B cell (primary cell): ENCODE measurements at regions not wholly inside any gene's neighbourhood (a gene's known extent, or its start where the extent isn't known, plus 50 kb on each side); places are given as distances from the start of the nearest gene placed in this dataset.

Experiments used
- ATAC-seq: fragments of 200-7000 bp; cut with Tn5 transposase; one replicate; pipeline ENCODE4 v1.10.0; 2021; ENCODE audit warnings: low read depth, mild to moderate bottlenecking, moderate number of reproducible peaks, moderate library complexity
- CTCF ChIA-PET: fragments of 350-600 bp; sonication (Branson Sonifier 250); formaldehyde crosslinking; loops from one replicate; lab custom pipeline; 2021; ENCODE audit warnings: antibody characterized with exemption, inconsistent platforms; lab: Charles Lee
- POLR2A ChIA-PET: fragments of 350-600 bp; sonication (Branson Sonifier 250); formaldehyde crosslinking; loops from one replicate; lab custom pipeline; 2021; ENCODE audit warnings: antibody characterized with exemption; lab: Charles Lee
- DNase-seq: peaks from one replicate; pipeline ENCODE4 v3.0.0; 2013
- H2AFZ ChIP-seq: 2 replicates; pipeline ENCODE4 v1.6.1; 2012; ENCODE audit warnings: mild to moderate bottlenecking, low read depth, low read length; ENCODE audit not compliant: insufficient read depth, poor library complexity, severe bottlenecking
- H3K27ac ChIP-seq, 2 donors: 1 replicate in 1 of 2; 2 replicates in 1 of 2; pipeline ENCODE4 v1.5.1; 2012 to 2013; ENCODE audit warnings: low read length in 2 of 2, mild to moderate bottlenecking in 2 of 2, moderate library complexity in 1 of 2
- H3K27me3 ChIP-seq, 4 experiments: fragments of 200-600 bp in 1 of 4; sonication (generic) in 1 of 4; replicated peaks in 1 of 4; 1 replicate in 2 of 4; 2 replicates in 2 of 4; pipeline versions ENCODE4 v1.6.1 to v1.7.0; 2013 to 2016; ENCODE audit warnings: low read length in 3 of 4, mild to moderate bottlenecking in 2 of 4, mixed read lengths in 1 of 4, moderate library complexity in 1 of 4; ENCODE audit not compliant: insufficient read depth in 4 of 4, control insufficient read depth in 3 of 4; ENCODE audit errors: control extremely low read depth in 1 of 4
- H3K36me3 ChIP-seq, 2 experiments: replicated peaks in 1 of 2; 1 replicate in 1 of 2; 2 replicates in 1 of 2; pipeline versions ENCODE4 v1.6.1 to v1.7.1; 2013; ENCODE audit warnings: low read length in 1 of 2; ENCODE audit not compliant: insufficient read depth in 2 of 2, control insufficient read depth in 1 of 2; ENCODE audit errors: control extremely low read depth in 1 of 2, extremely low read depth in 1 of 2
- H3K4me1 ChIP-seq, 2 donors: fragments of 200-600 bp in 1 of 2; sonication (generic) in 1 of 2; 1 replicate in 1 of 2; 2 replicates in 1 of 2; pipeline versions ENCODE4 v1.5.1 to v1.6.1; 2013 to 2017; ENCODE audit warnings: low read length in 2 of 2; ENCODE audit not compliant: control insufficient read depth in 2 of 2, insufficient read depth in 2 of 2
- H3K4me2 ChIP-seq: replicated peaks from 2 replicates; pipeline ENCODE3; 2012; ENCODE audit warnings: mild to moderate bottlenecking, low read depth, low read length; ENCODE audit not compliant: poor library complexity, severe bottlenecking
- H3K4me3 ChIP-seq, 5 experiments: fragments of 200-600 bp in 1 of 5; sonication (generic) in 1 of 5; 1 replicate in 3 of 5; 2 replicates in 2 of 5; pipeline versions ENCODE4 v1.5.1 to v1.7.0; 2011 to 2016; ENCODE audit warnings: low read length in 4 of 5, mild to moderate bottlenecking in 4 of 5, low read depth in 2 of 5, control low read depth in 1 of 5, moderate library complexity in 1 of 5; ENCODE audit not compliant: insufficient read depth in 1 of 5; ENCODE audit errors: control extremely low read depth in 1 of 5, extremely low read depth in 1 of 5
- H3K79me2 ChIP-seq: fragments of 200-600 bp; sonication (generic); one replicate; pipeline ENCODE4 v1.6.0; 2016; ENCODE audit warnings: low read length; ENCODE audit not compliant: control insufficient read depth, insufficient read depth
- H3K9ac ChIP-seq: fragments of 200-600 bp; sonication (generic); 2 replicates; pipeline ENCODE4 v1.6.1; 2017; ENCODE audit warnings: mild to moderate bottlenecking, low read length, moderate library complexity
- H3K9me3 ChIP-seq, 3 donors: one replicate each; pipeline versions ENCODE4 v1.6.1 to v1.7.1; 2013; ENCODE audit warnings: low read length in 2 of 3; ENCODE audit not compliant: control insufficient read depth in 2 of 3, insufficient read depth in 1 of 3; ENCODE audit errors: control extremely low read depth in 1 of 3
- H4K20me1 ChIP-seq: 2 replicates; pipeline ENCODE4 v1.6.0; 2012; ENCODE audit warnings: mild to moderate bottlenecking, low read length; ENCODE audit not compliant: insufficient read depth, control insufficient read depth, poor library complexity, severe bottlenecking
- H3K27ac Mint-ChIP-seq: one replicate; pipeline ENCODE4 v1.8.0; 2021; ENCODE audit warnings: mixed read lengths
- H3K27me3 Mint-ChIP-seq: one replicate; pipeline ENCODE4 v1.8.0; 2021; ENCODE audit warnings: mixed read lengths
- H3K4me1 Mint-ChIP-seq: one replicate; pipeline ENCODE4 v1.8.0; 2021; ENCODE audit warnings: mixed read lengths
- H3K4me3 Mint-ChIP-seq: one replicate; pipeline ENCODE4 v1.8.0; 2021; ENCODE audit warnings: mixed read lengths
- H3K9me3 Mint-ChIP-seq: one replicate; pipeline ENCODE4 v1.8.0; 2022; ENCODE audit warnings: mixed read lengths; ENCODE audit not compliant: insufficient read depth
- EZH2 ChIP-seq: IDR thresholded peaks from 2 replicates; pipeline ENCODE4 v1.6.1; 2012; ENCODE audit warnings: borderline replicate concordance, low read depth, mild to moderate bottlenecking, moderate library complexity, low read length; ENCODE audit not compliant: insufficient read depth, poor library complexity, severe bottlenecking
- WGBS: methylation state at CpG from one replicate; pipeline ENCODE4 v1.1.5; 2013; ENCODE audit warnings: missing lambda C conversion rate; ENCODE audit not compliant: insufficient coverage; 5-methylcytosine and 5-hydroxymethylcytosine counted together
- intact Hi-C: fragments of 100-400 bp; cut with micrococcal nuclease; formaldehyde crosslinking; loops from one replicate; pipeline ENCODE4 v1.10.0; 2022
- TF ChIP-seq, protein P1 (sequence below): fragments of 200-600 bp; IDR thresholded peaks from one replicate; pipeline ENCODE4 v1.8.0; 2022; ENCODE audit warnings: antibody characterized with exemption, mild to moderate bottlenecking

DNA sequence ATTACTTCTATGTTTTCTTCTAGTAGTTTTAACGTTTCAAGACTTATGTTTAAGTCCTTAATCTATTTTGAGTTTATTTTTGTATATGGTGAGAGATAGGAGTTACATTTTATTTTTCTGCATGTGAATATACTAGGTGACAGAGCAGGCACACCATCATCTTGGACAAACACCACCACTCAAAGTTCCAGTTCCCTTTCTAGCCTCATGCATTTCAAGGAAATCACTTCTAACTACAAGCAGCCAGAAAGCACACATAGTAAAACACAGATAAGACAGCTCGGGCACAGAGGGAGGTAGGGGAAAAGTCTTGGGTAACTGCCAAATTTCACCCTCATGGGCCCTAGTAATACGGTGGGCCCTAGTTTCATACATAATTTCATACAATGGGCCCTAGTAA is 609.4 kb upstream of the HS3ST5 start:
- no peaks in the 10 kb centered on the region for H3K79me2 ChIP-seq
- 100% methylated on average over 1 of the region's 3 CpGs for WGBS
- no peaks in the 10 kb centered on the region for H3K27me3 ChIP-seq
- TF ChIP-seq, protein P1, sequence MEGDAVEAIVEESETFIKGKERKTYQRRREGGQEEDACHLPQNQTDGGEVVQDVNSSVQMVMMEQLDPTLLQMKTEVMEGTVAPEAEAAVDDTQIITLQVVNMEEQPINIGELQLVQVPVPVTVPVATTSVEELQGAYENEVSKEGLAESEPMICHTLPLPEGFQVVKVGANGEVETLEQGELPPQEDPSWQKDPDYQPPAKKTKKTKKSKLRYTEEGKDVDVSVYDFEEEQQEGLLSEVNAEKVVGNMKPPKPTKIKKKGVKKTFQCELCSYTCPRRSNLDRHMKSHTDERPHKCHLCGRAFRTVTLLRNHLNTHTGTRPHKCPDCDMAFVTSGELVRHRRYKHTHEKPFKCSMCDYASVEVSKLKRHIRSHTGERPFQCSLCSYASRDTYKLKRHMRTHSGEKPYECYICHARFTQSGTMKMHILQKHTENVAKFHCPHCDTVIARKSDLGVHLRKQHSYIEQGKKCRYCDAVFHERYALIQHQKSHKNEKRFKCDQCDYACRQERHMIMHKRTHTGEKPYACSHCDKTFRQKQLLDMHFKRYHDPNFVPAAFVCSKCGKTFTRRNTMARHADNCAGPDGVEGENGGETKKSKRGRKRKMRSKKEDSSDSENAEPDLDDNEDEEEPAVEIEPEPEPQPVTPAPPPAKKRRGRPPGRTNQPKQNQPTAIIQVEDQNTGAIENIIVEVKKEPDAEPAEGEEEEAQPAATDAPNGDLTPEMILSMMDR: no peak
- TF ChIP-seq EZH2: no peak
- Mint-ChIP-seq H3K4me1 (no peaks in the 10 kb centered on the region), H3K27ac (no peak overlapping the region), H3K4me3 (no peak overlapping the region), H3K9me3 (no peaks in the 10 kb centered on the region), H3K27me3 (no peaks in the 10 kb centered on the region)
- intact Hi-C loops: no loop called here
- CTCF ChIA-PET: no interaction called here
- H3K4me2 ChIP-seq: no peak overlapping the region
- no peak overlapping the region for H3K27ac ChIP-seq
- POLR2A ChIA-PET: no interaction called here
- no peaks in the 10 kb centered on the region for H3K9me3 ChIP-seq
- no peak for DNase-seq
- no peak overlapping the region for H3K9ac ChIP-seq
- no peak overlapping the region for H3K4me3 ChIP-seq
- H3K4me1 ChIP-seq: no peaks in the 10 kb centered on the region
- no peak for ATAC-seq
- H4K20me1 ChIP-seq: no peaks in the 10 kb centered on the region
- H3K36me3 ChIP-seq: no peaks in the 10 kb centered on the region
- H2AFZ ChIP-seq: no peak overlapping the region

DNA sequence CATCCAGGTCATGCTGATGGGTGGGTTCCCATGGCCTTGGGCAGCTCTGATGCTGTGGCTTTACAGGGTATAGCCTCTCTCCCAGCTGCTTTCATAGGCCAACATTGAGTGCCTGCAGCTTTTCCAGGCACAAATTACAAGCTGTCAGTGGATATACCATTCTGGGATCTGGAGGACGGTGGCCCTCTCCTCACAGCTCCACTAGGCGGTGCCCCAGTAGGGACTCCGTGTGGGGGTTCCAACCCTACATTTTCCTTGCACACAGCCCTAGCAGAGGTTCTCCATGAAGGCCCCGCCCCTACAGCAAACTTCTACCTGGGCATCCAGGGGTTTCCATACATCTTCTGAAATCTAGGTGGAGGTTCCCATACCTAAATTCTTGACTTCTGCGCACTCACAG is 602.6 kb upstream of the HS3ST5 start:
- H3K79me2 ChIP-seq: no peaks in the 10 kb centered on the region
- no peak for ATAC-seq
- intact Hi-C loops: no loop called here
- Mint-ChIP-seq H3K9me3 (peaks cover 5% of the 10 kb centered on the region), H3K4me3 (no peak overlapping the region), H3K4me1 (no peaks in the 10 kb centered on the region), H3K27me3 (no peaks in the 10 kb centered on the region), H3K27ac (no peak overlapping the region)
- H3K27ac ChIP-seq: no peak overlapping the region
- ChIA-PET POLR2A (no interaction called here), CTCF (no interaction called here)
- no peaks in the 10 kb centered on the region for H3K4me1 ChIP-seq
- no peaks in the 10 kb centered on the region for H3K36me3 ChIP-seq
- TF ChIP-seq, protein P1: no peak
- no peak for TF ChIP-seq EZH2
- no peak overlapping the region for H3K9ac ChIP-seq
- no peak overlapping the region for H3K4me3 ChIP-seq
- peaks cover 0 to 10% (median 0%) of the 10 kb centered on the region in 3 donors for H3K9me3 ChIP-seq
- H3K27me3 ChIP-seq: no peaks in the 10 kb centered on the region
- no peaks in the 10 kb centered on the region for H4K20me1 ChIP-seq
- 91% methylated on average over 5 of the region's 5 CpGs for WGBS
- H2AFZ ChIP-seq: no peak overlapping the region
- H3K4me2 ChIP-seq: no peak overlapping the region
- no peak for DNase-seq
